GM23248 (cell line): ENCODE measurements at regions not wholly inside any gene's neighbourhood (a gene's known extent, or its start where the extent isn't known, plus 50 kb on each side); places are given as distances from the start of the nearest gene placed in this dataset.

Experiments used
- DNase-seq: peaks from one replicate; pipeline ENCODE4 v3.0.0-alpha.2; 2015
- H2AFZ ChIP-seq: fragments of 200-600 bp; sonication (generic); 2 replicates; pipeline ENCODE4 v1.6.1; 2016; ENCODE audit warnings: antibody characterized with exemption
- H3F3A ChIP-seq: fragments of 200-600 bp; sonication (generic); 2 replicates; pipeline ENCODE4 v1.6.1; 2016; ENCODE audit warnings: mild to moderate bottlenecking, antibody characterized with exemption, mixed run types; ENCODE audit not compliant: insufficient read depth
- H3K27ac ChIP-seq: fragments of 200-600 bp; sonication (generic); 2 replicates; pipeline ENCODE4 v1.5.1; 2016; ENCODE audit warnings: mild to moderate bottlenecking
- H3K27me3 ChIP-seq: fragments of 200-600 bp; sonication (generic); replicated peaks from 2 replicates; pipeline ENCODE4 v1.6.1; 2016; ENCODE audit warnings: mild to moderate bottlenecking; ENCODE audit not compliant: insufficient read depth
- H3K36me3 ChIP-seq: fragments of 200-600 bp; sonication (generic); 2 replicates; pipeline ENCODE4 v1.6.1; 2016; ENCODE audit warnings: low read depth, mild to moderate bottlenecking
- H3K4me1 ChIP-seq: fragments of 200-600 bp; sonication (generic); 2 replicates; pipeline ENCODE4 v1.6.1; 2016; ENCODE audit warnings: mild to moderate bottlenecking; ENCODE audit not compliant: insufficient read depth
- H3K4me2 ChIP-seq: fragments of 200-600 bp; sonication (generic); one replicate; pipeline ENCODE4 v1.6.1; 2016; ENCODE audit warnings: mild to moderate bottlenecking; ENCODE audit not compliant: unreplicated experiment
- H3K4me3 ChIP-seq: fragments of 200-600 bp; sonication (generic); 2 replicates; pipeline ENCODE4 v1.5.1; 2016; ENCODE audit warnings: mild to moderate bottlenecking
- H3K79me2 ChIP-seq: fragments of 200-600 bp; sonication (generic); 2 replicates; pipeline ENCODE4 v1.6.1; 2016; ENCODE audit warnings: mild to moderate bottlenecking; ENCODE audit not compliant: insufficient read depth
- H3K9ac ChIP-seq: fragments of 200-600 bp; sonication (generic); 2 replicates; pipeline ENCODE4 v1.6.1; 2016; ENCODE audit warnings: mild to moderate bottlenecking
- H3K9me2 ChIP-seq: fragments of 200-600 bp; sonication (generic); 2 replicates; pipeline ENCODE4 v1.6.1; 2016; ENCODE audit warnings: mixed run types, mild to moderate bottlenecking, moderate library complexity; ENCODE audit not compliant: insufficient read depth
- H3K9me3 ChIP-seq: fragments of 200-600 bp; sonication (generic); one replicate; pipeline ENCODE4 v1.6.1; 2017; ENCODE audit warnings: low read depth
- H4K20me1 ChIP-seq: fragments of 200-600 bp; sonication (generic); 2 replicates; pipeline ENCODE4 v1.6.0; 2016; ENCODE audit not compliant: insufficient read depth
- EZH2 ChIP-seq: fragments of 200-600 bp; sonication (generic); IDR thresholded peaks from 2 replicates; pipeline ENCODE4 v1.6.1; 2018; ENCODE audit warnings: antibody characterized with exemption, mild to moderate bottlenecking; ENCODE audit not compliant: insufficient read depth, poor library complexity, severe bottlenecking
- EZH2phosphoT487 ChIP-seq: fragments of 200-600 bp; sonication (generic); IDR thresholded peaks from 2 replicates; pipeline ENCODE4 v1.6.1; 2018; ENCODE audit warnings: antibody characterized with exemption, moderate library complexity, mild to moderate bottlenecking, low read depth; ENCODE audit not compliant: insufficient read depth
- WGBS, 2 experiments: methylation state at CpG; one replicate each; pipeline ENCODE4 v1.1.6; 2015 to 2017; ENCODE audit warnings: low lambda C conversion rate in 2 of 2, low coverage in 1 of 2; ENCODE audit errors: missing lambda C conversion rate in 2 of 2; 5-methylcytosine and 5-hydroxymethylcytosine counted together
- in situ Hi-C: fragments of 300-500 bp; cut with MboI; formaldehyde crosslinking; loops from 2 replicates; pipeline ENCODE4 v1.15.0; 2020

- H3K9ac ChIP-seq, result no peak overlapping the region
- H4K20me1 ChIP-seq, result no peaks in the 10 kb centered on the region
- H3K9me3 ChIP-seq, result no peaks in the 10 kb centered on the region
- no peak for TF ChIP-seq EZH2phosphoT487
- no peak for TF ChIP-seq EZH2
- no peak overlapping the region for H3K27ac ChIP-seq
- WGBS, 2 experiments, result 45 to 49% methylated on average over 4 of the region's 4 CpGs
- in situ Hi-C loops, result loop anchor here (25.0 kb wide), 1 partner anchor 385 kb away; no protein-coding TSS in a partner anchor
- H3K36me3 ChIP-seq, result no peaks in the 10 kb centered on the region
- H3K4me1 ChIP-seq, result peaks cover 14% of the 10 kb centered on the region; the same call in 1 of the 2 replicates
- no peak overlapping the region for H3K4me3 ChIP-seq
- no peaks in the 10 kb centered on the region for H3K27me3 ChIP-seq
- no peak overlapping the region for H2AFZ ChIP-seq
- no peak for DNase-seq
- H3K4me2 ChIP-seq, result no peak overlapping the region
- no peaks in the 10 kb centered on the region for H3K79me2 ChIP-seq
- no peaks in the 10 kb centered on the region for H3F3A ChIP-seq
- H3K9me2 ChIP-seq, result no peaks in the 10 kb centered on the region
These were observed 103.2 kb upstream of the NAV3 start for GRCh38 chr12:77727442-77728001.

GRCh38 chr12:77725611-77726010 is 105.1 kb upstream of the NAV3 start:
- H3F3A ChIP-seq, result no peaks in the 10 kb centered on the region
- H4K20me1 ChIP-seq, result no peaks in the 10 kb centered on the region
- H3K4me1 ChIP-seq, result peaks cover 14% of the 10 kb centered on the region; the same call in 1 of the 2 replicates
- no peak overlapping the region for H3K4me2 ChIP-seq
- H3K9ac ChIP-seq, result no peak overlapping the region
- no peak overlapping the region for H3K4me3 ChIP-seq
- WGBS, 2 experiments, result 71 to 80% methylated on average over 3 of the region's 3 CpGs
- H3K79me2 ChIP-seq, result no peaks in the 10 kb centered on the region
- TF ChIP-seq EZH2 (no peak), EZH2phosphoT487 (no peak)
- in situ Hi-C loops, result loop anchor here (25.0 kb wide), 1 partner anchor 387 kb away; no protein-coding TSS in a partner anchor
- DNase-seq, result peak; percentile 51
- H3K27me3 ChIP-seq, result no peaks in the 10 kb centered on the region
- H3K36me3 ChIP-seq, result no peaks in the 10 kb centered on the region
- H3K9me2 ChIP-seq, result no peaks in the 10 kb centered on the region
- 0 out of 2 replicates have a peak overlapping the region, but pooled peaks have one; percentile 26 for H3K27ac ChIP-seq
- H2AFZ ChIP-seq, result no peak overlapping the region
- H3K9me3 ChIP-seq, result no peaks in the 10 kb centered on the region

GRCh38 chr12:77724367-77724957 is 106.2 kb upstream of the NAV3 start:
- Histone ChIP-seq H2AFZ (no peak overlapping the region), H3K4me3 (no peak overlapping the region), H3K27me3 (no peaks in the 10 kb centered on the region), H3K4me2 (no peak overlapping the region), H3K27ac (no peak overlapping the region), H3K9me2 (no peaks in the 10 kb centered on the region), H3K9ac (no peak overlapping the region), H3K79me2 (no peaks in the 10 kb centered on the region), H4K20me1 (no peaks in the 10 kb centered on the region), H3K9me3 (no peaks in the 10 kb centered on the region), H3K4me1 (peaks cover 14% of the 10 kb centered on the region; the same call in 1 of the 2 replicates), H3K36me3 (no peaks in the 10 kb centered on the region), H3F3A (no peaks in the 10 kb centered on the region)
- DNase-seq, result peak; percentile 70
- TF ChIP-seq EZH2 (no peak), EZH2phosphoT487 (no peak)
- in situ Hi-C loops, result loop anchor here (5.0 to 25.0 kb wide), 2 partner anchors 88 to 208 kb away; no protein-coding TSS in a partner anchor
- WGBS, 2 experiments, result 50 to 72% methylated on average over 1 of the region's 1 CpG

- Histone ChIP-seq H3K9ac (no peak overlapping the region), H3K4me3 (no peak overlapping the region), H3K9me3 (no peaks in the 10 kb centered on the region), H3K27ac (no peak overlapping the region), H4K20me1 (no peaks in the 10 kb centered on the region), H3K9me2 (no peaks in the 10 kb centered on the region), H3K27me3 (no peaks in the 10 kb centered on the region), H3K36me3 (no peaks in the 10 kb centered on the region), H3K79me2 (no peaks in the 10 kb centered on the region), H3K4me2 (no peak overlapping the region), H3F3A (no peaks in the 10 kb centered on the region), H2AFZ (no peak overlapping the region), H3K4me1 (peaks cover 14% of the 10 kb centered on the region; the same call in 1 of the 2 replicates)
- in situ Hi-C loops, result loop anchor here (5.0 to 25.0 kb wide), 2 partner anchors 89 to 209 kb away; no protein-coding TSS in a partner anchor
- no peak for TF ChIP-seq EZH2
- peak; percentile 27 for DNase-seq
These were observed 107.4 kb upstream of the NAV3 start for GRCh38 chr12:77723308-77723707.

GRCh38 chr12:77722536-77722935 is 108.2 kb upstream of the NAV3 start:
- H3K27me3 ChIP-seq, result no peaks in the 10 kb centered on the region
- no peak overlapping the region for H3K4me3 ChIP-seq
- H3K4me2 ChIP-seq, result no peak overlapping the region
- in situ Hi-C loops, result loop anchor here (5.0 to 25.0 kb wide), 2 partner anchors 90 to 210 kb away; no protein-coding TSS in a partner anchor
- H3K9me3 ChIP-seq, result no peaks in the 10 kb centered on the region
- no peak overlapping the region for H2AFZ ChIP-seq
- H3K79me2 ChIP-seq, result no peaks in the 10 kb centered on the region
- no peaks in the 10 kb centered on the region for H3K9me2 ChIP-seq
- H3K4me1 ChIP-seq, result peaks cover 14% of the 10 kb centered on the region; the same call in 1 of the 2 replicates
- no peaks in the 10 kb centered on the region for H4K20me1 ChIP-seq
- H3F3A ChIP-seq, result no peaks in the 10 kb centered on the region
- no peak for TF ChIP-seq EZH2
- no peak for TF ChIP-seq EZH2phosphoT487
- DNase-seq, result no peak
- no peak overlapping the region for H3K27ac ChIP-seq
- no peaks in the 10 kb centered on the region for H3K36me3 ChIP-seq
- no peak overlapping the region for H3K9ac ChIP-seq
